GM23248 (cell line): ENCODE measurements at regions not wholly inside any gene's neighbourhood (a gene's known extent, or its start where the extent isn't known, plus 50 kb on each side); places are given as distances from the start of the nearest gene placed in this dataset.

Source experiments
- EZH2 ChIP-seq: fragments of 200-600 bp; sonication (generic); IDR thresholded peaks from 2 replicates; pipeline ENCODE4 v1.6.1; 2018; ENCODE audit warnings: antibody characterized with exemption, mild to moderate bottlenecking; ENCODE audit not compliant: insufficient read depth, poor library complexity, severe bottlenecking
- EZH2phosphoT487 ChIP-seq: fragments of 200-600 bp; sonication (generic); IDR thresholded peaks from 2 replicates; pipeline ENCODE4 v1.6.1; 2018; ENCODE audit warnings: antibody characterized with exemption, moderate library complexity, mild to moderate bottlenecking, low read depth; ENCODE audit not compliant: insufficient read depth

DNA sequence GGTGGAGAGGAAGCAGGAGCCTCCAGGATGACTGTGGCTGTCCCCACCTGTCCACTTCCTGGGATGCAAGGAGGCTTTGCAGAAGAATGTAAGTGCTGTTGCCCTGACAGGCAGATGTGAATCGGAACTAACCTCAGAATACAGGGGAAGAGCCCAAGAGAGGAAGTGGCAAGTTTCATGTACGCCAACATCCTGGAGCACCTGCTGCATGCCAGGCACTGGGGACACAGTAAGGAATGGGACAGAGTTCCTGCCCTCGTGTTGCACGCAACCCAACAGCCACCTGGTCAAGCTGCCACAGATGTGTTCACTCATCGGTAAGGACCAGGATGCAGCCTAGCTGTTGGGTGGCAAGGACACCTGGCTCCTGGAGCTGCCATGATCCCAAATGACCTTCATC is 98.6 kb upstream of the RPL38 start:
- TF ChIP-seq EZH2, result no peak
- no peak for TF ChIP-seq EZH2phosphoT487
